ENCODE measurements at regions not wholly inside any gene's neighbourhood (a gene's known extent, or its start where the extent isn't known, plus 50 kb on each side); places are given as distances from the start of the nearest gene placed in this dataset.

- DNase-seq = no peak
Measured at GRCh38 chr12:82029936-82030335, 270.8 kb upstream of the PPFIA2 start.

GRCh38 chr12:82028772-82029171 is 269.6 kb upstream of the PPFIA2 start:
- no peak for DNase-seq

- no peak for DNase-seq
Measured at GRCh38 chr12:82027612-82028011, 268.5 kb upstream of the PPFIA2 start.

GRCh38 chr12:82025462-82025861 is 266.3 kb upstream of the PPFIA2 start:
- DNase-seq = no peak

GRCh38 chr12:82019533-82019932 is 260.4 kb upstream of the PPFIA2 start:
- DNase-seq = no peak

GRCh38 chr12:82015623-82016347 is 256.6 kb upstream of the PPFIA2 start:
- no peak for DNase-seq

- DNase-seq = no peak
Measured at GRCh38 chr12:82012176-82012575, 253.0 kb upstream of the PPFIA2 start.

GRCh38 chr12:82009524-82009923 is 250.4 kb upstream of the PPFIA2 start:
- no peak for DNase-seq

- no peak for DNase-seq
Measured at GRCh38 chr12:82008251-82008650, 249.1 kb upstream of the PPFIA2 start.

- no peak for DNase-seq
Measured at GRCh38 chr12:81998761-81999378, 239.7 kb upstream of the PPFIA2 start.

- DNase-seq = no peak
Measured at GRCh38 chr12:81992461-81992860, 233.3 kb upstream of the PPFIA2 start.

- no peak for DNase-seq
Measured at GRCh38 chr12:81991868-81992267, 232.7 kb upstream of the PPFIA2 start.

- DNase-seq = no peak
Measured at GRCh38 chr12:81988362-81988761, 229.2 kb upstream of the PPFIA2 start.

GRCh38 chr12:81987371-81987770 is 228.2 kb upstream of the PPFIA2 start:
- DNase-seq = no peak

- no peak for DNase-seq
Measured at GRCh38 chr12:81976661-81977060, 217.5 kb upstream of the PPFIA2 start.

GRCh38 chr12:81974762-81975161 is 215.6 kb upstream of the PPFIA2 start:
- no peak for DNase-seq

- no peak for DNase-seq
Measured at GRCh38 chr12:81968421-81968820, 209.3 kb upstream of the PPFIA2 start.

- DNase-seq = no peak
Measured at GRCh38 chr12:81963636-81964035, 204.5 kb upstream of the PPFIA2 start.

GRCh38 chr12:81963026-81963425 is 203.9 kb upstream of the PPFIA2 start:
- DNase-seq = no peak

- DNase-seq = no peak
Measured at GRCh38 chr12:81962126-81962856, 203.1 kb upstream of the PPFIA2 start.

- DNase-seq = no peak
Measured at GRCh38 chr12:81958406-81958805, 199.3 kb upstream of the PPFIA2 start.

- no peak for DNase-seq
Measured at GRCh38 chr12:81957631-81958030, 198.5 kb upstream of the PPFIA2 start.

GRCh38 chr12:81956468-81956860 is 197.3 kb upstream of the PPFIA2 start:
- no peak for DNase-seq

- no peak for DNase-seq
Measured at GRCh38 chr12:81953541-81953940, 194.4 kb upstream of the PPFIA2 start.

Measured in NCI-H1436 treated with DMSO at 0.1 percent for 48 hours (cell line).